Stimulated activated CD4-positive, alpha-beta T cell treated with anti-CD3 and anti-CD28 coated beads, Interleukin-4, amount 100 ng/mL, for 24 hours (primary cell): ENCODE measurements at regions not wholly inside any gene's neighbourhood (a gene's known extent, or its start where the extent isn't known, plus 50 kb on each side); places are given as distances from the start of the nearest gene placed in this dataset.
"Not testable (repeated sequence)": the region's sequence is repeated elsewhere in the genome, so short reads cannot be mapped to it uniquely, and the experiment has no call there.

Experiments
- DNase-seq: peaks from one replicate; pipeline ENCODE4 v3.0.0-alpha.2; 2020

DNA sequence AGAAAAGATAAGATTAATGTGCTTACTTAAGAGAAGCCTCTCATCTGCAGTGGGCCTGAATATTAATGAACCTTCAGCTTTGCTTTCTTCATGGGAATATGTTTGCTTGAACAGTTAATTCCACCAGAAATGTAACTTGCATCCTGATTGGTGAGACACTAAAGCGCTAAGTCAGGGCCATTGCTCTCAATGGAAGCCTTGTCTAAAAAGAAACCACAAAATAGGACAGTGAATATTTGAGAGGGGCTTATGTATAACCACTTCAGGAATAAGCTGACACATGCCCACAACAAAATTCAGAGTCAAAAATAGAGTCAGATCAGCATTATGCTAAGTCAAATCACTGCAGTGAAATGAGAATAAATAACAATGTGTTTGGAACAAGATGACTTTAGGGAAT, 1125.8 kb downstream of the STIM2 start:
- no peak for DNase-seq

DNA sequence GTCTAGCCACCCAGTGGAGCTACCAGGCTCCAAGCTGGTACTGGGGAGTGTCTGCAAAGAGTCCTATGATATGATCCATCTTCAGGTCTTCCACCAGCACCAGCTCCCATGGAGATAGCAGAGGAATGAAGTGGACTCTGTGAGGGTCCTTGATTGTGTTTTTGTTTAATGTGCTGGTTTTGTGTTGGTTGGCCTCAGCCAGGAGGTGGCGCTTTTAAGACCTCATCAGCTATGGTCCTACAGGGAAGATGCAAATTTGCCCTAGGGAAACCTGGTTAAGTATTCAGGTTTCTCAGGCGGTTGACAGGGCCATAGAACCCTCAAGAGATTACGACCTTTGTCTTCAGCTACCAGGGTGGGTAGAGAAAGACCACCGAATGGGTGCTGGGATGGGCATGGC, 1141.1 kb downstream of the STIM2 start:
- DNase-seq = no peak

DNA sequence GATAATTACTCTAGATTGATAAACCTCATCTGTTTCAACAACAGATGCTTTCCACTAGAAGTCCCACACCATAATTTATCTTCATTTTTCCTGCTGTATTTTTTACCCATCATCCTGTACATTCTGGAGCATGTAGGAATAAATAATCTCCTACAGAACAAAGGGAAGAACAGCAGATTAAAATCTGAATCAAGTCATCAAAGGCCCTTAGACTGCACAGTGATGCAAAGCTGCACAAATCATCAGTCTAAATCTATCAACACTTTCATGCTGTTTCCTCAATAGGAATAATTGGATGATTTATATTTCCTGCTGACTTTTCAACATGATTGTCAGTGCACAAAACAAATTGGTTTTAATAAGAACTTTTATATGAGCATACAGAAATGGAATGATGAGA, 1143.9 kb downstream of the STIM2 start:
- DNase-seq = no peak

DNA sequence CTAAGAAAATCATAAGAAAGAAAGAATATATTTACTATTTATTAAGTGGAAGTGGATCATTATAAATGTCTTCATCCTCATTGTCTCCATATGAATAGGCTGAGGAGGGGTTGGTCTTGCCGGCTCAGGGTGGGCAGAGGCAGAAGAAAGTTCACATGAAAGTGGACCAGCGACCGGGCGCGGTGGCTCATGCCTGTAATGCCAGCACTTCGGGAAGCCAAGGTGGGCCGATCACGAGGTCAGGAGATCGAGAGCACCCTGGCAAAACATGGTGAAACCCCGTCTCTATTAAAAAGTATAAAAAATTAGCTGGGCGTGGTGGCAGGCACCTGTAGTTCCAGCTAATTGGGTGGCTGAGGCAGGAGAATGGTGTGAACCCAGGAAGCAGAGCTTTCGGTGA, 1145.4 kb downstream of the STIM2 start:
- DNase-seq = no peak

DNA sequence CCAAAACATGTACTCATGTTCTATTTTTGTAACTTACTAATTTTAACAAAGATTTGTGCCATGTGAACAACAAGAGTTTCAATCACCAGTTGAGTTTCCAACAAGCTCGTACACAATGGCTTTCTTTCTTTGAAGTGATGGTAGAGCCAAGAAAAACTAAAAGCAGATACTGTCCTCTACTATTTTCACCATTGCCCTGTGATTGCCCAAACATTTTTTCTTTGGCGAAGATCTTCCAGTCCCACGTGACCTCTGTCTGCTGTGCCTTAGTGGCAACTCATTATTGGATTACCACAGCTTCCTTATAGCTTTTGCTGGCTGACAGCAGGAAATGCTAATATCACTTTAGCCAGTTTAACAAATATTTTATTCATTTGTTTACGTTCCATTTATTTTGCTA, 1147.1 kb downstream of the STIM2 start:
- no peak for DNase-seq

DNA sequence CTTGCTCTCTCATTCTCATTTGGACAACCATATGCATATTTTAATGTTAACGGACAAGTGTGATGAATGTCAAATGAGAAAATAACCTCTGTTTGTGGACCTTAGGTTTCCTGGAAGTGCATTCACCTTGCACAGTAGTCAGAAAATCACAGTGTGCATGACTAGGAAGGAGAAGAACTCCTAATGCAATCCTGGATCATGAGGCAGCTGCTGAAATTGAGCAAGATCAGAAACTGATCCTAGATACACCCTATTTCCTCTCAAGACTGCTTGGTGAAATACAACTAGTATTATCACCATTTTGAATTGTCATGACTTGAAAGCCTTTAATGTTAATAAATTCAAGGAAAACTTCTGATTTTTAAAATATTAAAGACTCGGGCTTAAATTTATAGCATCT, 1148.9 kb downstream of the STIM2 start:
- DNase-seq = no peak

- DNase-seq = no peak
These were observed 1150.1 kb downstream of the STIM2 start for GRCh38 chr4:28010577-28011240.

DNA sequence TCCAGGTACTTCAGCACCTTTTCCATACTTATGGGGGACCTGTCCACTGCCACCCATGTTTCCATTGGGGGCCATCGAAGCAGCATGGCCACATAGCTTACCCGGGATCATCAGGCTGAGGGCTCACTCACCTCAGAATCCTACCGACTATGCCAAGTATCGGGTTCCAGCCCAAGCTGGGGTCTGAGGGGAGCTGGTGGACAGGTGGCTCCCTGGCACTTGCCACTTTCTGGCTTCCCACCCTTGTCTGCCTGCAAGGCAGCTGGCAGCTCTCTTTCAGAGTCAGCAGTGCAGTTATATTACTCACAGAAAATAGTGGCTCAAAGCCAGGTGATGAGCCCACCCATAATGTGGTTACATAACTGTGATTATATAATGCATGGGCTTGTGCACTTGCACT, 1153.8 kb downstream of the STIM2 start:
- DNase-seq = no peak

GRCh38 chr4:28015996-28016395, 1155.4 kb downstream of the STIM2 start:
- no peak for DNase-seq

GRCh38 chr4:28038253-28038652, 1177.6 kb downstream of the STIM2 start:
- not testable (repeated sequence) for DNase-seq

DNA sequence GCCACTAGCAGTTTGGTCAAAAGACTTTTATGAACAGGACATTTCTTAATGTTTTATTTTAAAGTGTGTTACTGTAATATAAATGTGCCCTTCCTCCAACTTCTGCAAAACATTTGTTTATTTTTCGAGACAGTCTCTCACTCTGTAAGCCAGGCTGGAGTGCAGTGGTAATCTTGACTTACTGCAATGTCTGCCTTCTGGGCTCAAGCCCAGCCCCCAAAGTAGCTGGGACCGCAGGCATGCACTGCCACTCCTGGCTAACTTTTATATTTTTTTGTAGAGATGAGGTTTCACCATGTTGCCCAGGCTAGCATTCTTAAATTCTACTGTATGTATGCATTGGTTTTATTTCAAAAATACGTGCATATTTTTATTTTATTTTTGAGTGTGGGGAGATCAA, 1201.9 kb downstream of the STIM2 start:
- DNase-seq = no peak

- no peak for DNase-seq
These were observed 1213.4 kb downstream of the STIM2 start for GRCh38 chr4:28073860-28074555.

DNA sequence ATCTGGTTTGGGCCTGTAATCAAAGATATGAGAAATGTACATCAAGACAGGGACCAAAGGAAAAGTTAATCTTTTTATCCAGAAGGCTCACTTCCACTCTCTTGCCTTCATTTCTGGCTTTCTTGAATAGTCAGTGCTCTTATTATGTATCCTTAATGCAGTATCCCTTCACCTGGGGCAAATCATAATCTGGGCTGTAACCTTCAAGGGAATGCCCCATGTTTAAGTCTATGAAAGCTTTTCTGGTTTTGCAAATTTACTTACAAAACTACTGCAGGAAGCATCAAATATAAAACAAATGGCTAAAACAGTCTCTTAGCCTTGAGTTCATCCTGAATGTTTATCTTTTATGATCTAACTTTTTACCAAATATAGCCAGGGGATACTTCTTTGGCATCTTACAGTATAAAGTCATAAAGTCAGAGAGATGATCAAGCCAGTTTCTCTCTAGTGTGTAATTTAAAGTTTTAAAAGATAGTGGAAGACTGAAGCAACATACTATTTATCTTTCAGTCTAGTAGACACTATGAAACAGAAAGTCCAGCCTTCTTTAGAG, 1214.8 kb downstream of the STIM2 start:
- DNase-seq = no peak

DNA sequence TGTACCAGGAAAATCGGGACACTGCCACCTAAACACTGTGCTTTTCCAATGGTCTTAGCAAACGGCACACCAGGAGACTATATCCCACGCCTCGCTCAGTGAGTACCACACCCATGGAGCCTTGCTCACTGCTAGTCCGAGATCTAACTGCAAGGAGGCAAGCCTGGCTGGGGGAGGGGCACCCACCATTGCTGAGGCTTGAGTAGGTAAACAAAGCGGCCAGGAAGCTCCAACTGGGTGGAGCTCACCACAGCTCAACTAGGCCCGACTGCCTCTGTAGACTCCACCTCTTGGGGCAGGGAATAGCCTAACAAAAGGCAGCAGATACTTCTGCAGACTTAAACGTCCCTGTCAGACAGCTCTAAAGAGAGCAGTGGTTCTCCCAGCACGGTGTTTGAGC, 1216.6 kb downstream of the STIM2 start:
- not testable (repeated sequence) for DNase-seq

GRCh38 chr4:28082686-28083390, 1222.2 kb downstream of the STIM2 start:
- no peak for DNase-seq

DNA sequence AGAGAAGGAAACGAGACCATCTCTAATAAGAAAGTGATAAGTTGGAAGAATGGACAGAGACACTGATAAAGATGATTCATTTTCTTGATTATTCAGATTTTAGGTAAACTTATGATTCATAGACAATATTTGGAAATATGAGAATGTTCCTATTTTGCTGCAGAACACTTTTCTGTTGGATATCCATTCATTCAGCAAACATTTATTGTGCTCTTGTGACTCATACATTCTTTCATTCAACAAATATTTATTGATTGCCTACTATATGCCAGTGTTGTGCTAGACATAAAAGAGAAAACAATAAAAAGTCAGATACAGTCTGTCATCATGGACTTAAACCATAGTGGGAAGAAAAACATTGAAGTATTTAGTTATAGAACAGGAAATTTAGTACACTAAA, 1232.0 kb downstream of the STIM2 start:
- DNase-seq = no peak

- no peak for DNase-seq
These were observed 1232.4 kb downstream of the STIM2 start for GRCh38 chr4:28093071-28093470.

GRCh38 chr4:28101583-28101982, 1240.9 kb downstream of the STIM2 start:
- DNase-seq = no peak

GRCh38 chr4:28105271-28105859, 1244.7 kb downstream of the STIM2 start:
- no peak for DNase-seq

- DNase-seq = no peak
These were observed 1245.5 kb downstream of the STIM2 start for GRCh38 chr4:28106155-28106554.

DNA sequence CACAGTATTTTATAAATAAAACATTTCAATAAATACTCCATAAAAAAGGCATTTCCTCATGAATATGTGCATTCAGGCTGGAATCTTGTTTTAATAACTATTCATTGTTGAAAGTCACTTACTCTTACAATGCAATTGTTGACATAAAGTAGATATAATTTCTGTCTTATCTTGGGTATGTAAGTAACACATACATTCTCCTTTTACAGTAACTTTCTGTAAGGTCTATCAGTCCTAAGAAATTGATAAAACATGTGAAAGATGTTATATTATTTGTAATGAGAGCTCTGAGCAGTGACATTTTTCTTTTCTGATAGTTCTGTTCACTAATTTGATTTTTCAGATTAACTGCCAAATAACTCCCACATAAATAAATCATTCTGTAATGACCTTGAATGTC, 1249.2 kb downstream of the STIM2 start:
- no peak for DNase-seq

DNA sequence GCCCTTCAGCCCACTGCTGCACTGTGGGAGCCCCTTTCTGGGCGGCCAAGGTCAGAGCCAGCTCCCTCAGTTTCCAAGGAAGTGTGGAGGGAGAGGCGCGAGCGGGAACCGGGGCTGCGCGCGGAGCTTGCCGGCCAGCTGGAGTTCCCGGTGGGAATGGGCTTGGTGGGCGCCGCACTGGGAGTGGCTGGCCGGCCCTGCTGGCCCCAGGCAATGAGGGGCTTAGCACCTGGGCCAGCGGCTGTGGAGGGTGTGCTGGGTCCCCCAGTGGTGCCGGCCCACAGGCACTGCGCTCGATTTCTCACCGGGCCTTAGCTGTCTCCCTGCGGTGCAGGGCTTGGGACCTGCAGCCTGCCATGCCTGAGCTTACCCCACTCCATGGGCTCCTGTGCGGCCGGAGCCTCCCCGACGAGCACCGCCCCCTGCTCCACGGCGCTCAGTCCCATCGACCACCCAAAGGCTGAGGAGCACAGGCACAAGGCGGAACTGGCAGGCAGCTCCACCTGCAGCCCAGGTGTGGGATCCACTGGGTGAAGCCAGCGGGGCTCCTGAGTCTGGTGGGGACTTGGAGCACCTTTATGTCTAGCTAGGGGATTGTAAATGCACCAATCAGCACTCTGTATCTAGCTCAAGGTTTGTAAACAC, 1252.2 kb downstream of the STIM2 start:
- DNase-seq = not testable (repeated sequence)

DNA sequence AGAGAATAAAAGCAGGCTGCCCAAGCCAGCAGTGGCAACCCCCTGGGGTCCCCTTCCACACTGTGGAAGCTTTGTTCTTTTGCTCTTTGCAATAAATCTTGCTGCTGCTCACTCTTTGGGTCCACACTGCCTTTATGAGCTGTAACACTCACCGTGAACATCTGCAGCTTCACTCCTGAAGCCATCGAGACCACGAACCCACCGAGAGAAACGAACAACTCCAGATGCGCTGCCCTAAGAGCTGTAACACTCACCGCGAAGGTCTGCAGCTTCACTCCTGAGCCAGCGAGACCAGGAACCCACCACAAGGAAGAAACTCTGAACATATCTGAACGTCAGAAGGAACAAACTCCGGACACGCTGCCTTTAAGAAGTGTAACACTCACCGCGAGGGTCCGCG, 1252.9 kb downstream of the STIM2 start:
- not testable (repeated sequence) for DNase-seq
